RPMI7951 (cell line): ENCODE measurements at regions not wholly inside any gene's neighbourhood (a gene's known extent, or its start where the extent isn't known, plus 50 kb on each side); places are given as distances from the start of the nearest gene placed in this dataset.
"Not testable (repeated sequence)": the region's sequence is repeated elsewhere in the genome, so short reads cannot be mapped to it uniquely, and the experiment has no call there.

Experiments used
- DNase-seq: peaks from one replicate; pipeline ENCODE4 v3.0.0-alpha.2; 2012; ENCODE audit warnings: low read depth

DNA sequence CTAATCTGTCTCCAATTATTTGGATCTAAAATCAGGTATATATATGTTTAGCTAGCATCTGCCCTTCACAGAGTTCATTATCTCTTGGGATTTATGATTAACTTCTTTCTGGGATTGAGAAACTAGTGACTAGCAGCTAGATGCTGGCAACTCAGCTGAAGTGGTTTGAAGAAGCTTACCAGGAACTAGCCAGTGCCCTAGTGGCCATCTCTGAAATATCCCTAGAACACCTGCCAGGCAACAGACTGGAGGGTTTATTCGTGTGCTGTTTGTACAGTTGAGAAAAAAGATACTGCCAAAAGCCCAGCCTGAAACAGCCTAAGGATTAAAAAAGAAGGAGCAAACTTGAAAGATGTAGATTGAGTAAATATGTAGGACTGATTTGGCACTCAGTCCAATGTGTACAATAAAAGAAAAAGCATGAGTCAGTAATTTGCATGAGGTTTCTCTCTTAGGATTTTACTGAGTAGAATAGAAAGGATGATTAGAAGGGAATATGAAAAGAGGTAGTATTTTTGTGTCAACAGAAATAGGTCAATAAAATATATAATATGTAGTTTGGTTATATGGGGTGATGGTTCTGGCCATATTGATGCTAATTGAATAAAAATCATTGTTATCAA is 1144.6 kb upstream of the ADGRL2 start:
- no peak for DNase-seq

DNA sequence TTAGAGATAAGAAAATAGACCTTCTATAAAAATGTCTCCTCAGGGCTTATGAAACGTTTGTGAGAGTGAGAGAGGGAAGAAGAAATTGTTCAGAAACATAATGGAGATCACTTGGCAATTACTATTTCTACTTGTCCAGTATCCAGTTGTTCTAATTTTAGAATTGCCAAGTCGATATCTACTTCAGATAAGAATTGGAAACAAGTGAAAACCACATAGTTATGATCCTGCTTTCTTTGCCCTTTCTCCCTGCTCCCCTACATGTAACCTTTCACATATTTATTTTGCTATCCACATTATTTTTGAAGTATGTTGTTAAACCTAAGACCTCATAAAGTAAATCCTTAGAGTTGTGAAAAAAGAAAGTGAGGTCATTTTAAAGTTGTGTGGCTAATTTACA is 1154.7 kb upstream of the ADGRL2 start:
- no peak for DNase-seq

DNA sequence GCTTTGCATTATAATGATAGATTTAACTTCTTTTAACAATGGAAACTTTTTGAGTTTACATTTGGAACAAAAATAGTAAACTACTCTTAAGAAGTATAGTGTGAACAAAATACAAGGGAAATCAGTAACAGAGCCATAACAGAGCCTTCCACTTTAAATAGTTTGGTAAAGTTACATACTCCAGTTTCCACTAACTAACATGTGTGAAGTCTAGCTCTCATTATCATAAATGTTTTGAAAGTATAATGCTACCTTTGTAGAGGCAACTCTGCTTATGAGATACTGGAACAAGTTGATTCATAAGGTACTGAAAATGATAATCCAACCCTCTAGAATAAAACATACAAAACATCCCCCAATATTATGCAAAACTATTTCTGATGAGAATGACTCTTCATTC is 1155.1 kb upstream of the ADGRL2 start:
- DNase-seq: no peak

DNA sequence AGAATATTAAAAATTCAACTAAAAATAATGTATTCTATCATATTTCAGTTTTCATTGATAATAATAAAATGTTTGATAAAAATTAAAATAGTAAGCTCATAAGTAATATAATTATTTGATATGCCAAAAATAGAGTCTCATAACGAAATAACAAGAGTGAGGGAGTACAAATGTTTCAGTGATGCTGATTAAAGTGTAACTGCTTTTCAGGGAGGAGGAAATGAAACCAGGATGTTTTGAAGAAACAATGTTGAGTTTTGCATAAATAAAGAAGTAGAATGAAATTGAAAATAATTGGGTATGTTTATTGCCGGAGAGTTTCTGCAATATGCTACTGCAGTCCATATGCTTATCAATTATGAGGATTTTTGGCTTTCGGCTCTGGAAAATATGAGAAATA is 1159.8 kb upstream of the ADGRL2 start:
- DNase-seq: no peak

DNA sequence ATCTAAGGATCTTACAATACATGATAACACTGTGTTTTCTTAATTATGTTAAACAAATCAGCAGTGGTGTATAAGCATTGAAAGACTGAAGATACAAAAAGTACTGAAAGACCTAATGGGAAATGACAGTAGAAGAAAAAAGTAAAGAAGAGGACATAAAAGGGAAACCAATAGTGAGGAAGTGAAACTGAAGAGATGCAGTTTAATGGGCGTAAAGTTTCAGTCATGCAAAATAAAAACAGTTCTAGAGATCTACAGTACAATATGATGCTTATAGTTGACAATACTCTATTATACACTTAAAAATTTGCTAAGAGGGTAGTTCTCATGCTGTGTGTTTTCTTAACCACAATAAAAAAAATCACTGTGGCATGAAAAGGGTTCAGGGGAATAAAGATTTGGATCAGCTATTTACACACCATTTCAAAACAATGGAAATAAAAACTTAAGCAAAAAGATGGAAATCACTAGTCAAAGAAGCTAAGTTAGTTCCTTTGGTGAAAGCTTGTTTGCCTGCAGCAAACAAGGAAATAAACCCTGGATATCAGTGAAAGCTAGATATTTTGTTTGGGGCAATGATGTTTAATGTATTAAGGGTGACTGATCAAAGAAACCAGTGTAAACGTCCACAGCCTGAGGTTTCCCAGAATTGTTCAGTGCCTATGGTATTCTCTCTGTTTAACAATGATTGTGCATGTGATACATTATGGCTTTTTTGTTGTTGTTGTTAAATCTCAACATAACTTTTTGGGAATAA is 1160.8 kb upstream of the ADGRL2 start:
- DNase-seq: no peak

DNA sequence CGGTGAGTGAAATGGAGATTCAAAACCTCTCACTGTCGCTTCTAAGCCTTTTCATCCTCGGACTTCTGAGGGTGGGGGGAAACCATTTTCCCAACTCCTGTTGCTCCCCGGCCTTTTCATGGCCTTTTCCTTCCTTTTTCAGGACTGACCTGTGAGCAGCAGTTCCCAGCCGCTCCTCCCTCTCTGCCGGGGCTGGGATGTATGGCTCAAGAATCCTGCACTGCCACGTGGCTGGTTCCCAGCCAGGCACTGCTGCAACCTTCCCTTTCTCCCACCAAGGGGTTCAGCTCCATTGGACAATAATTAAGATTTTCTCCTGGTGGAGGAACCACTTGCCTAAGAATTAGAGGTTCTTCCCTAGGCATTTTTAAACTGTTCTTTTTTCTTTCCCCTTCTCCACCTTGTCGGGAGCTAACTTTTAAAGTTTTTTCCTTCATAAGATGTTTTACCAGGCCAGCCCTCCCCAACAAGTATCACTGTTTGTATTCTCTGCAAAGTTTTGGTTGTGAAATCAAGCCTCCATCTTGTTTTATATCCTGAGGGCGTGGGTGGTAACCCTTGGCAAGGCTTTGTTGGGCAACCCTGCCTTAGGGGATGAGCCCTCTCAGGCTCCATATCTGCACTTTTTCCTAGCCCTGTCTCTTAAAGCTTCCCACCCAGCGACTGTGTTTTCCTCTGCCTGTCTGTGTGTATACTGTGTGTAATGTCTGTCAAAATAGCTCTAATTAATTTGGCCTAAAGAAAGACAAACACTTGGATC is 1166.6 kb upstream of the ADGRL2 start:
- no peak for DNase-seq

DNA sequence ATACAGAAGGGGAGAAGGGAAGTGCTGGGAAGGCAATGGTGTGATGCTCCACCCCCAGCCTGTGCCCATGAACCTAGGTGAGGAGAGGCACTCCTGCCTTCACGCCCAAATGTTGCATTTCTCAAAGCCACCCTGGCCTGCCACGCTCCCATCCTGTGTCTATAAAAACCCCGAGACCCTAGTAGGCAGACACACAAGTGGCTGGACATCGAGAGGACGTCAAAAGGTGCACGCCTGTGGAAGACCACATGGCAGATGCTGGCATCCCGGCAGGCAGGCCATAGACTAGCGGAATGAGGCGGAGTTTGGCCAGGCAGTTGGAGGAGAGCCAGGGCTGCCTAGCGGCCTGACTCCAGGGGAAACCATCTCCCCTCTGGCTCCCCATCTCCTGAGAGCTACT is 1168.5 kb upstream of the ADGRL2 start:
- DNase-seq: no peak

DNA sequence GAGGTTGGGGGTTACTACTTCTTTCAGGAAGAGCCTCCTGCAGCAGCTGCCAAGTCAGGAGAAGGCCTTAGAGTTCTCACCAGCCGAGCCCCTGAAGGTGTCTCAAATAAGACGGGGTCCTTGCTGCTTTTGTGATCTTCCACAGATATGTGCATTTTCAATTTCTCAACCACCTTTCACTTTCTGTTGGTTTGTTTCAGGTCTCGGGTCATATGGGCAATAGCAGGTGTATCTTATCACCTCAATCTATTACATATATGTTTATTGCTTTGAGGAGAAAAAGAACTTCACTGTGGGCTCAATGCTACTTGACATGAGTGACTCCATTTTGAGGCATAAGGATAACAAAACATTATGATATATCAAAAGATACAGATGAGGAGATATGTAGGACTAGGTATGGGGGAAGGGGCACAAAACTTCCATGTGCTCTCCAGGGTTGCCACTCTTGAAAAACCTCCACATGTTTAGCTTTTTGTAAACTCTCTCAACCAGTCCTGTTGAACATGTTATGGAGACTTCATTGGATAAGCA is 1171.4 kb upstream of the ADGRL2 start:
- DNase-seq: no peak

DNA sequence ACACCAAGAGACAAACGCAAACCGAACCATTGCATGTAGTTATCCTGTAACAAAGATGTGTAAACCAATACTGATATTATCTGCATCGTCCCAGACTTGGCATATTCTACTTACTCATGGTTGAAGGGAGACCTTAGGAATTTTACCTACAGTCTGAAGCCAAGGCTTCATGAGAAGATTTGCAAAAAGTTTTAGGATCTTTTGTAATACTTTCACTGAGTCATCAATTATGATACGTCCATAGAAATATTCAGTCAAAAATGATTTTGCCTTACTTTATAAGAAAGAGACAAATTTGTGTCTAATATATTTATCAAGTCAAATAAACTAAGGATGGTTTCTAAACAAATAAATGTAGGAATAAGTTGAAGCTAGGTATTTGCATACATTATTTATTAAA is 1176.1 kb upstream of the ADGRL2 start:
- DNase-seq: no peak

DNA sequence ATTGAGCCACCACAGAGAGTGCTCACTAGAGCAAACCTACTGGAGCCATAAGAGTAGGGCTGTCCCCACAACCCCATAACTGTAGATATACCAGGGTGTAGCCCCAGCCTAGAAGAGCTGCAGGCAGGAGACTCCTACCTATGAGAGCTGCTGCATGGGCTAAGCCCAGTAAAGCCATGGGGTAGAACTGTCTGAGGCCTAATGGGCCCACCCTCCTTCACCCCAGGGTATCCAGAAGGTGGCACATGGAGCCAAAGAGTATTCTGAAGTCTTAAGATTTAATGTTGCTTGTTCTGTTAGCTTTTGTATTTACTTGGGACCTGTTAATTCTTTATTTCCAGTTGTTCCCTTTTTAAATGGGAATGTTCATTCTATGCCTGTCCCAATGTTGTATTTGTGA is 1193.7 kb upstream of the ADGRL2 start:
- DNase-seq: no peak

DNA sequence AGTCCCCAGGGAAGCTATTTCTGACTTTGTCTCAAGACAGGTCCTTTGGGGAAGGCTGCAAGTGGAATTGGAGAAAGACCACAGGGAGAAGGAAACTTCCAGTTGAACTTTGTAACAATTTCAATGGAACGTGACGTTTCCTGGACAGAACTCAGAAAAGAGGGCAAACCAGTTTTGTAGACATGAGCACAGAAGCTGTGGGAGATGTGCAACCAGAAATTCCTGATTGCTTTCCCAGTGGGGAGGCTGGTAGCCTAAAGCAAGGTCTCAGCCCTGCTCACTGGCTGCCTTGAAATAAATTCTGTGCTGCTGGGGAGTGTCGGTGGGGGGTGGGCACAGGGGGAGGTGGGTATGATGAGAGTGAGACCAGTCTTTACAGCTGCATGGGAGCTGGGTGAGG is 1206.7 kb upstream of the ADGRL2 start:
- no peak for DNase-seq

DNA sequence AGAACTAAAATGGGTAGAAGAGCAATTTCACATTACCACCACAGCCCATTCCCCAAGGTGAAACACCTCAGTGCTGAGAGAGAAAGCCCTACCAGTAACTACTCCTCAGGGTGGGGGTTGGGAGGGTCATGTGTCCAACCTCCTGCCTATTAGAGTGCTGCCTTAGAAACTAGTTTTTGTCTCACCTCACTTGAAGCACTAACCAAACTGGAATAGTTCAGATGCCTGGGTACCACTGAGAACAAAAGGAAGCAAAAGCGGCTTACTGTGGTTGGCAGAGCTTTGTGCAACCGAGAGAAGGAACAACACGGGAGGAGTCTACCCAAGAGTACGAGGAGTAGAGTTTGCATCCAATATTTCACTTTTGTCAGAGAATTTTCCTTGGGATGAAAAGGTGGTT is 1207.5 kb upstream of the ADGRL2 start:
- DNase-seq: no peak

DNA sequence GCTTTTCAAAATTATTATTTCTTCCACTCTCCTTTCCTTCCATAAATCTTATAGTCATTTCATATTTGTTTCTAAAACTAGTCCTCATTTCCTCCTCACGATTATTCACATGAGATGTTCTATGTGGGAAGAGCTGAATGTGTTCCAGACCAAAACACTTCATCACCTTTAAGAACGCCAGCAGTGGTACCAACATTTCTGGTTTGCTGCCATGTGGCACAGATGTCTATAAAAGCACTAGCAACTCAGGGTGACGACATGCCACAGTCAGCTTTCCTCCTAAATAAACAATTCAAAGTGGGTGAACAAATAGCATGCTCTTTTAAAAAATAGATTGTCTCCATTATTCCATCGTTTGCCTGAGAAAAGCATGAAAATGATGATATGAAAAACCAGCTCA is 1217.8 kb upstream of the ADGRL2 start:
- DNase-seq: no peak

DNA sequence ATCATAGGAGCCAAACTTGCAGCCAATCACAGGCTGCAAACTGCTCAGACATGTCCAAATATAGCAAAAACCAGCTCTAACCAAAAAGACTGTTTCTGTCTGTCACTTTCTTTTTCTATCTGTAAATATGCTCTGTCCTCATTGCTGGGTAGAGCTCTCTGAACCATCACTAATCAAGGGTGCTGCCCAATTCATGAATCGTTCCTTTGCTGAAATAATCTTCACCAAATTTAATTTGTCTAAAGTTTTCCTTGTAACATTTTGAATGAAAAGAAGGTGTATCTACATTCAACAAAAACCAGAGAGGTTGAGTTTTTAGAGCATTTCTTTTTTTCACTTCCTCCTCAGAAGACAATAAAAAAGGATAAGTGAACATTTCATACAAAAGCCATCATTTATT is 1221.7 kb upstream of the ADGRL2 start:
- no peak for DNase-seq

DNA sequence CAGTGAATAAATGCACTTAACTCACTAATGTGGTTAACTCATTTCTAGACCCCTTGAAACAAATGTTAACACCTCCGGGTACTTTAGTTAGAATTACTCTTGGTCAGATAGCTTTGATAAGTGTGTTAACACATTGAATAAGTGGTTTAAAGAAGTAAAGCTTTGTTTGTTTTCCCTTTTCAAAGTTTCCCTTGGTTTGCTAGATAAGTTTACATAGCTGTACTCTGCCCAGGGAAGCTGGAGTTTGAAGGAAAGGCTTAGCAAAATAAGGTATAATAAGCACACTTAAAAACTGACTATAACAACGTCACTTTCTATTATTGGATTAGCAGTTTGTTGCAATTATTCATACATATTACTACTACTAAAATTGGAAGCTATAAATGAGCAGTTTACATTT is 1233.9 kb upstream of the ADGRL2 start:
- no peak for DNase-seq

DNA sequence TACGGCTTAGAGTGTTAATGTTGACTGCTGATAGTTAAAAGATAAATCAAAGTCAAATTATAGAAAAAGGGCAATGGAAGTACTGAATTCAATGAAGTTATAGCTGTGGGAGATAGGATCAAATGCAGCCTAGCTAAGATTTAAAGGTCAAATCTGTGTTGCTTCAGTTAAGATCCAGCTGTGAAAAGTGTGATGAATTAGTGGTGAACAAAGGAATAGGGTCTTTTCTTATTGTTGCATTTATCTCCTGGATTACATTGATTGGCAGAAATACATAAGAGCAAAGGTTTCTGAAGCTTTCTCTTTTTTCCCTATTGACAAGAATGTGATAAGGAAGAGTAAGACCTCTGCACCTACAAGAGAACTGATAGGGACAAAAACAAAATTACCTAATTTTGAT is 1234.6 kb upstream of the ADGRL2 start:
- no peak for DNase-seq

DNA sequence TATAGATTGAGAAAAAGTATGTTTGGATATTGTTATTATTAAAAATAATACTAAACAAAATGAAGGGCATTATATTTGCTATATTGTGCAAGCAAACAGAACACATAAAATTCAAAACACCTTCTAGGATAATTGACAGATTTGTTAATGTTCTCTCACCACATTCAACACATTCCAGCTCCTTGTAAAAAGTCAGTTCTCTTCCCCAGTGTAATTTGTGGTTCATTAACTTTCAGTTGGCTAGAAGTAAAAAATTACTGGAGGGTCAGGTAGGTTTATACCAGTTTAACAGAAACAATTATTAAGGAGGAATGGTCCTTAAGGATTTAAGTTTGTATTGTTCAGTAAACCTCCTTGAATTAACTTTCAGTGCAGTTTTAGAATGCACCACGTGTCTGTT is 1235.3 kb upstream of the ADGRL2 start:
- DNase-seq: no peak

DNA sequence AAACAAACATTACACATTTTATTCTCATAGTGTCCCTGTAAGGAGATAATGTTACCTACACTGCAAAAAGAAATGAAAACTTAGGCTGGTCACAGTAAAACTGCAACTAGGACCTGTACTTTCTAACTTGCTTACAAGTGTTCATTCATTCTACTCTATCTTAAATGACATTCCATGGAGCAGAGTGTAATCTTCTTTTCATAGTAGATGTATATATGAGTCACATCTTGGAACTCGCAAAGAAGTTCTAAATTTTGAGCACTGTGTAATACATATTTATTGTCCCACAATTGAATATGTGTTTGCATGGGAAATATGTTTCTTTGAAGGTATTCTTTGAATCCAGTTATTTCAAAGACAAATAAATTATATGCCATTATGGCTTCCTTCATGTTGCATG is 1258.5 kb upstream of the ADGRL2 start:
- DNase-seq: no peak

DNA sequence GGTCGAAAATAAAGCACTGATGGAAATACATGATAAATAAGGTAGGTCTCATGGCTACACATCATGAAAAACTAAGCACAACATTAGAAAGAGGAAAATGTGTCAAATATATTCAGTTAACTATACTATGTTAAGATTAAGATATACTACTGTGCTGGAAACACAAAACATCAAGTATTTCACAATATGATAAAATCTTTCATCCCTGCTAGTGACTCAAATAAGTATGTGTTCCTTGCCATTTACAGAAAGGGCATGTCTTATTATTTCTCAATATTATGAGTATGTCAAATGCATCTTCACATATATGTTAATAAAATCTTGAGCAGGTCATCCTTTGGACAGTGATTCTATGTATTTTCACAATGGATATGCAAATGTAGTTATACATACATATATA is 1260.1 kb upstream of the ADGRL2 start:
- no peak for DNase-seq

DNA sequence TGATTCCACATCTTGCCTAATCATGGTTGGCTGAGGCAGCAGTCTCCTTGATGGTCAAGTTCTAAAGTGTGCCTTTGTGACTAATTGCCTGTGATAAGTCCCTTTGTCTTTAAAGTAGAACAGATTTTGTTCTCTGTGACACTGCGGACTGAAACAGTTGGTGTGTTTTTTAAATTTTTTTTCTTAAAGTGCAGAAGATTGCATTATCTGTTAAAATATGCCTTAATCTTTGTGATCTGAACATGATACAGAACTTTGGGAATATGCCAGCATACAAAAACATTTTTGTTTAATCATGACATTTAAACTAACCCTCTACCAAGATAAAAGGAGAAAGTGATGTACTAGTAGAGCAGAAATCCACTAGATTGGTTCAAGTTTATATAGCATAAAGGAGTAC is 1260.6 kb upstream of the ADGRL2 start:
- no peak for DNase-seq

DNA sequence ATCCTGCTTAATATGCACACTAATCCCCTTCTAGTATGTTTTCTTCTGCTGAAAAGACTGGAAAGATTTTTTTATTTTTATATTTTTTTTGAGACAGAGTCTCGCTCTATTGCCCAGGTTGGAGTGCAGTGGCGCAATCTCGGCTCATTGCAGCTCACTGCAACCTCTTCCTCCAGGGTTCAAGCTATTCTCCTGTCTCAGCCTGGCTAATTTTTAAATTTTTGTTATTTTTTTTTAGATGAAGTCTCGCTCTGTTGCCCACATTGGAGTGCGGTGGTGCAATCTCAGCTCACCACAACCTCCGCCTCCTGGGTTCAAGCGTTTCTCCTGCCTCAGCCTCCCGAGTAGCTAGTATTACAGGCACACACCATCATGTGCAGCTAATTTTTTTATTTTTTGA is 1261.4 kb upstream of the ADGRL2 start:
- DNase-seq: not testable (repeated sequence)

DNA sequence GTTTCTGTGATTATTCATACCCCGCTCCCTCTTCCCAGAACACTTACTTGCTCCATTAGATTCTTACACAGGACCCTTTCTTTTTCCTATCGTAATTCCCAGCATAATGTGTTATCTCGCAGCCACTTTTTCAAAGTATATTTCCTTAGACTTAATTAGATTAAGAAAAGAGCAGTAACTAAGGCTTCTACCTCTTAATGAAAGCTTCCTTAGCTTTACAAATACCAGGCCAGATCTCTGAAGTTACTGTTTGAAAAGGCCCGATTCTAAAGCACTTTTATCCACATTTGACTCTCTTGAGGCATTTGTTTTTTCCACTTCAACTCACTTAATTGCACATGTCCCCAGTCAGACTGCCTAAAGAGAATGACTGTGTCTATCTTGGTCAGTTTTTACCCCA is 1264.3 kb upstream of the ADGRL2 start:
- DNase-seq: no peak

DNA sequence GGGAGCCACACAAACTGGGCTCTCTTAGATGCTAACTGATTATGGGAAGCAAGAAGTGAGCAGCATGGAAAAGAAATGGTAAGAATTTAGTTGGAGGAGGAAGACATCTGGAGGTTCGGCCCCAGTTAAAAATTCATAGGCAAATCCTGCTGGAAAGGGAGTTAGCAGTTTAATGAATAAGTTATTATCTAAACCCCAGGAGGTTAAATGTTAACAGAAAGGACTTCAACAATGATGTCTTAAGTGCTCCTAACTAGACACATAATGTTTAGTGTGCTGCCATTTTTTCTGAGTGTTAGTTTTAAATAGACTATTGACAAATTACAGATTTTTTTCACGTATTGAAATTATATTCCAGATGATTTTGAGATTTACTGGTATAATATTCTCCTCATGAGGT is 1265.3 kb upstream of the ADGRL2 start:
- DNase-seq: no peak
